Right lobe of liver (tissue), 6 donors: ENCODE measurements at regions not wholly inside any gene's neighbourhood (a gene's known extent, or its start where the extent isn't known, plus 50 kb on each side); places are given as distances from the start of the nearest gene placed in this dataset.

Experiments
- ATAC-seq, 4 donors: fragments of 200-7000 bp; cut with Tn5 transposase; one replicate each; pipeline ENCODE4 v1.9.1; 2020; ENCODE audit warnings: mild to moderate bottlenecking in 4 of 4, moderate library complexity in 4 of 4
- DNase-seq, 3 donors: peaks; one replicate each; pipeline ENCODE4 v3.0.0-alpha.2; 2020
- H3K27ac ChIP-seq, 3 donors: fragments of 200-600 bp; one replicate each; pipeline ENCODE4 v1.8.0; 2022
- H3K27me3 ChIP-seq, 2 donors: fragments of 200-600 bp; one replicate each; pipeline ENCODE4 v1.8.0; 2022
- H3K36me3 ChIP-seq, 4 donors: fragments of 200-600 bp; sonication (generic) in 1 of 4; one replicate each; pipeline versions ENCODE4 v1.5.1 to v1.8.0; 2017 to 2022; ENCODE audit warnings: control low read depth in 1 of 4
- H3K4me1 ChIP-seq, 4 donors: fragments of 200-600 bp; sonication (generic) in 1 of 4; one replicate each; pipeline versions ENCODE4 v1.5.1 to v1.8.0; 2017 to 2022; ENCODE audit warnings: control low read depth in 1 of 4
- H3K4me3 ChIP-seq, 3 donors: fragments of 200-600 bp; one replicate each; pipeline ENCODE4 v1.8.0; 2022
- H3K9me3 ChIP-seq, 4 donors: fragments of 200-600 bp; sonication (generic) in 1 of 4; one replicate each; pipeline versions ENCODE4 v1.5.1 to v1.8.0; 2017 to 2022; ENCODE audit warnings: control low read depth in 1 of 4
- POLR2A ChIP-seq: fragments of 450-650 bp; IDR thresholded peaks from one replicate; pipeline ENCODE4 v1.6.1; 2017; ENCODE audit warnings: antibody characterized with exemption, mild to moderate bottlenecking
- WGBS: methylation state at CpG from one replicate; pipeline ENCODE4 v1.1.6; 2018; ENCODE audit warnings: low coverage, low lambda C conversion rate; ENCODE audit not compliant: insufficient coverage; ENCODE audit errors: missing lambda C conversion rate; 5-methylcytosine and 5-hydroxymethylcytosine counted together
- intact Hi-C, 2 donors: fragments of 100-400 bp; cut with DNase I; formaldehyde crosslinking; loops; one replicate each; pipeline versions ENCODE4 v1.11.2 to v1.14.1; 2022
- TF ChIP-seq, protein P1 (sequence below), 4 donors: fragments of 200-600 bp in 3 of 4; fragments of 450-650 bp in 1 of 4; IDR thresholded peaks; one replicate each; pipeline versions ENCODE4 v1.5.1 to v1.8.0; 2016 to 2022; ENCODE audit warnings: antibody characterized with exemption in 4 of 4, mild to moderate bottlenecking in 2 of 4
- donor health status: DM: no; HTN: yes; CAD: no.
- donor health status: DM: no; HTN: no; CAD: no.
- donor health status: DM: no; HTN: no; CAD: no.
- donor health status: DM: no; HTN: yes; CAD: no.
- donor health status: DM: no; HTN: yes; CAD: no.

DNA sequence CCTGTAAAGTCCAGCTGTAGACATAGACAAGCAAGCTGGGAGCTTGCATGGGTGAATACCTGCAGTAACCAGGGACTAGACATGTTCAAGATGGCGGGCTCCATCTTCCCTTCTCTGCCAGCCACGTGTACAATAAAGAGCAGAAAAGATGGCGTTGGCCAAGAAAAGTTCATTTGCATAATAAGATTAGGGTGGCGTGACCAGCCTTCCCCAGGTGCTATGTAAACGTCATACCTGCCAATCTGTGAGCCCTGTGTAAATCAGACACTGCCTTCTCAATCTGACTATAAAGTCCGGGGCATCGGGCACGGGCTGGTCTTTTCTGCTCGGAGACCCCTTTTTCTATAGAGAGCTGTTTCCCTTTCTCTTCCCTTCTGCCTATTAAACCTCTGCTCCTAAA is 101.6 kb upstream of the XPO1 start:
- Histone ChIP-seq H3K27me3 (no peaks in the 10 kb centered on the region), H3K4me1 (no peaks in the 10 kb centered on the region), H3K36me3 (no peaks in the 10 kb centered on the region), H3K27ac (no peak overlapping the region), H3K4me3 (no peak overlapping the region), H3K9me3 (no peaks in the 10 kb centered on the region)
- DNase-seq (no peak), ATAC-seq (no peak)
- WGBS = 86% methylated on average over 8 of the region's 9 CpGs
- no peak for TF ChIP-seq POLR2A
- TF ChIP-seq, protein P1, sequence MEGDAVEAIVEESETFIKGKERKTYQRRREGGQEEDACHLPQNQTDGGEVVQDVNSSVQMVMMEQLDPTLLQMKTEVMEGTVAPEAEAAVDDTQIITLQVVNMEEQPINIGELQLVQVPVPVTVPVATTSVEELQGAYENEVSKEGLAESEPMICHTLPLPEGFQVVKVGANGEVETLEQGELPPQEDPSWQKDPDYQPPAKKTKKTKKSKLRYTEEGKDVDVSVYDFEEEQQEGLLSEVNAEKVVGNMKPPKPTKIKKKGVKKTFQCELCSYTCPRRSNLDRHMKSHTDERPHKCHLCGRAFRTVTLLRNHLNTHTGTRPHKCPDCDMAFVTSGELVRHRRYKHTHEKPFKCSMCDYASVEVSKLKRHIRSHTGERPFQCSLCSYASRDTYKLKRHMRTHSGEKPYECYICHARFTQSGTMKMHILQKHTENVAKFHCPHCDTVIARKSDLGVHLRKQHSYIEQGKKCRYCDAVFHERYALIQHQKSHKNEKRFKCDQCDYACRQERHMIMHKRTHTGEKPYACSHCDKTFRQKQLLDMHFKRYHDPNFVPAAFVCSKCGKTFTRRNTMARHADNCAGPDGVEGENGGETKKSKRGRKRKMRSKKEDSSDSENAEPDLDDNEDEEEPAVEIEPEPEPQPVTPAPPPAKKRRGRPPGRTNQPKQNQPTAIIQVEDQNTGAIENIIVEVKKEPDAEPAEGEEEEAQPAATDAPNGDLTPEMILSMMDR (IDR thresholded peaks at IDR 0.05) = no peak
- intact Hi-C loops = no loop called here

DNA sequence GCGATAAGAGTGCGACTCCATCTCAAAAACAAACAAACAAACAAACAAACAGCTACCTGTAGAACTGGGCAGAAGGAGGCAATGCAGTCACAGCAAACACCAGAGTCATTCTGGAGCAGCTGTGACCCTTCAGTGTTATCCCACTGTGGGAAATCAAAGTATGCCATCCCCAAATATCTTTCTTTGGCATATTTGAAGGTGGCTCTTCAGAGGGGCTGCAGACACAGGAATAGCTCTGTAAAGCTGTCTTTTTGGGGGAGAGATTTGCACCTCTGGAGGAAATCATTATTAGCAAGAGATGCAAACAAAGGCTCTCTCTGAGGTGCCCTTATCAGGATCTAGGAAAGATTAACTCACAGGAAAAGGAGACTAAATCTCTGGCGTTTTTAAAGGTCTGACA is 98.5 kb upstream of the XPO1 start:
- Histone ChIP-seq H3K27ac (no peak overlapping the region), H3K36me3 (no peaks in the 10 kb centered on the region), H3K27me3 (no peaks in the 10 kb centered on the region), H3K9me3 (no peaks in the 10 kb centered on the region), H3K4me3 (no peak overlapping the region), H3K4me1 (no peaks in the 10 kb centered on the region)
- WGBS = 40% methylated on average over 3 of the region's 3 CpGs
- TF ChIP-seq, protein P1 (IDR thresholded peaks at IDR 0.05) = no peak
- no peak for TF ChIP-seq POLR2A
- DNase-seq (no peak), ATAC-seq (no peak)
- intact Hi-C loops = no loop called here

DNA sequence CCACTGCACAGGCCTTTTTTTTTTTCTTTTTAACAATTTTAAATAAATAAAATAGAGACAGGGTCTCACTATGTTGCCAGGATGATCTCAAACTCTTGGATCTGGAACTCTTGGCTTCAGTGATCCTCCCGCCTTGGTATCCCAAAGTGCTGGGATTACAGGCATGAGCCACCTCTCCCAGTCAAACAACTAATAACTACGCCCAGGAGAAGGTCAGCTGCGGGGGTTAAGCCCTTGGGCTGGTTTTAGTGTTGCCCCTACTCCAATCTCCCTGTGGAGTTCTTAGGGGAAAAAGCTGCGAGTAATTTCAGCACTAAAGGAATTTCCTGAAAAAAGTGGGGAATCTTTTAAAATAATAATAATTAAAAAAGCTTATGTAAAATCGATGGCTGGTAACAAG is 96.4 kb upstream of the XPO1 start:
- Histone ChIP-seq H3K4me3 (no peak overlapping the region), H3K27ac (no peak overlapping the region), H3K27me3 (no peaks in the 10 kb centered on the region), H3K4me1 (peaks cover 0 to 5% (median 0%) of the 10 kb centered on the region in 4 donors), H3K9me3 (no peaks in the 10 kb centered on the region), H3K36me3 (no peaks in the 10 kb centered on the region)
- TF ChIP-seq, protein P1 (IDR thresholded peaks at IDR 0.05) = no peak
- TF ChIP-seq POLR2A = no peak
- DNase-seq (no peak), ATAC-seq (no peak)
- 95% methylated on average over 5 of the region's 5 CpGs for WGBS
- intact Hi-C loops = no loop called here

DNA sequence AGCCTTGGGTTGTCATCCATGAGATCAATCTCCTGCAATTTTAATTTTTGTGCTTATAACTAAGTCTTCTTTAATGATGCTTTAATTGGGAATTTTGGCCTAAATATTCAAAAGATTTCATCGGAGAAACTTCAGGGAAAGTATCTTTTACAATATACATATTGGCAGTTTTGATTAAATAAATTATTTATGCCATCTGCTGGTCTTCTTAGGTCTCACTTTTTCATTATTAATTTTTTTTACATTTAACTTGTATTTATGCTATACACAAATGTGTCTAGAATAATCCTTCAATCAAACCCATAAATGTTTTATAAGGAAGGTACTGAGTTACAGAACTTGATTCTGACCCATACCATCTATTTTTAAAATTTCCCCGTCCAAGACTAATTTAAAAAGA is 95.1 kb upstream of the XPO1 start:
- no peak overlapping the region for H3K4me3 ChIP-seq
- 75% methylated on average over 2 of the region's 2 CpGs for WGBS
- H3K27ac ChIP-seq = no peak overlapping the region
- H3K27me3 ChIP-seq = no peaks in the 10 kb centered on the region
- DNase-seq (no peak), ATAC-seq (no peak)
- no peaks in the 10 kb centered on the region for H3K36me3 ChIP-seq
- peaks cover 0 to 5% (median 0%) of the 10 kb centered on the region in 4 donors for H3K4me1 ChIP-seq
- no peak for TF ChIP-seq POLR2A
- TF ChIP-seq, protein P1 (IDR thresholded peaks at IDR 0.05) = no peak
- H3K9me3 ChIP-seq = no peaks in the 10 kb centered on the region
- intact Hi-C loops = no loop called here
